HG03575 (cell line): ENCODE measurements at regions not wholly inside any gene's neighbourhood (a gene's known extent, or its start where the extent isn't known, plus 50 kb on each side); places are given as distances from the start of the nearest gene placed in this dataset.

Experiments used
- ATAC-seq: cut with Tn5 transposase; IDR thresholded peaks from one replicate; pipeline ENCODE4 v1.9.1; 2021; ENCODE audit not compliant: unreplicated experiment, insufficient number of reproducible peaks, low FRiP score; ENCODE audit errors: extremely low read depth

DNA sequence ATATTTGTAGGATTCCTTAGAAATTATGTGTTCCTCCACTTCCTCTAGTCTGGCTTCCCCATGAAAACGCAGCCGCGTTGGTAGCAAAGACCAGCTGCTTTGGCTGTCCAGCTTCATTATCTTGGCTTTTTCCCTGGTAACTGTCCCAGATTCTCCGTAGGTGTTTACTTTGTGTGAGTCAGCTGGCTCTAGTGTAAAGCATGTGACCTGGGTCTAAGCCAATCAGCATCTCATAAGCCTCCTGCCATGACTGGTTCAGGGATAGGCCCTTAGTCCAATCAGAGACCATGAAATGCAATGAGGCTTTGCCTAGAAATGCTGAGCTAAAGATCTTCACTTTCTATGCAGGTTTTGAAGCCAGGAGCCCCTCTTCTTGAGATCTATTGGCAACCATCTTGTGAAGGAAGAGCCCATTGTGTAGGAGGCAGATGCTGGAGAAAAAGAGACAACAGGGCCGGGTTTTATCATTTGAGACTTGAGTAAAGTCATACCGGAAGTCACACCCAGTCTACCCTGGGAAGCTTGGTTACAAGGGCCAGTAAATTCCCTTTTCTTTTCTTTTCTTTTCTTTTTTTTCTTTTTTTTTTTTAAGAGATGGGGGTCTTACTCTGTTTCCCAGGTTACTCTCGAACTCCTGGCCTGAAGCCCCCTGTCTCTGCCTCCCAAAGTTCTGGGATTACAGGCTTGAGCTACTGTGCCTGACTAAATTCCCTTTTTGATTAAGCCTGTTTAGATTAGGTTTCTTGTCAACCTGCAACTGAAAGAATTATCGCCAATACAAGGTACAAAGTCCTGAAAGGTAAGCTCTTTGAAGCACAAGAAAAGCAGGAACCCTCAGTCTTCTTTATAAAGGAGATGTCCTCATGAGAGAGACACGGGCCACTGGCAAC, 256.5 kb upstream of the RREB1 start:
- no peak for ATAC-seq

DNA sequence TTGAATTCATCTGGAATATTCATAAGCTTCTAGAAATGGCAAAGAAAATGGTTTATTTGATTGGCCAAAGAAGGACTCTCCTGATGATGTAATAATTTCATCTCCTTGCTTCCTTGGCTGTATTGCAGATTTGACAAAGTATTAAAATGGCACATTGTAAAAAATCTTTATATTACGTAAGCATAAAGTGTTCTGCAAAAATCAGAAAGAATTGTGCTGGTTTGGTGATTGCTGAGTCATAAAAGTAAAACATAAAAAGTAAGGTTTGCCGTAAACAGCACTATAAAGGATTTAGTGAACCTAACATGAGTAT, 255.9 kb upstream of the RREB1 start:
- ATAC-seq, result no peak

DNA sequence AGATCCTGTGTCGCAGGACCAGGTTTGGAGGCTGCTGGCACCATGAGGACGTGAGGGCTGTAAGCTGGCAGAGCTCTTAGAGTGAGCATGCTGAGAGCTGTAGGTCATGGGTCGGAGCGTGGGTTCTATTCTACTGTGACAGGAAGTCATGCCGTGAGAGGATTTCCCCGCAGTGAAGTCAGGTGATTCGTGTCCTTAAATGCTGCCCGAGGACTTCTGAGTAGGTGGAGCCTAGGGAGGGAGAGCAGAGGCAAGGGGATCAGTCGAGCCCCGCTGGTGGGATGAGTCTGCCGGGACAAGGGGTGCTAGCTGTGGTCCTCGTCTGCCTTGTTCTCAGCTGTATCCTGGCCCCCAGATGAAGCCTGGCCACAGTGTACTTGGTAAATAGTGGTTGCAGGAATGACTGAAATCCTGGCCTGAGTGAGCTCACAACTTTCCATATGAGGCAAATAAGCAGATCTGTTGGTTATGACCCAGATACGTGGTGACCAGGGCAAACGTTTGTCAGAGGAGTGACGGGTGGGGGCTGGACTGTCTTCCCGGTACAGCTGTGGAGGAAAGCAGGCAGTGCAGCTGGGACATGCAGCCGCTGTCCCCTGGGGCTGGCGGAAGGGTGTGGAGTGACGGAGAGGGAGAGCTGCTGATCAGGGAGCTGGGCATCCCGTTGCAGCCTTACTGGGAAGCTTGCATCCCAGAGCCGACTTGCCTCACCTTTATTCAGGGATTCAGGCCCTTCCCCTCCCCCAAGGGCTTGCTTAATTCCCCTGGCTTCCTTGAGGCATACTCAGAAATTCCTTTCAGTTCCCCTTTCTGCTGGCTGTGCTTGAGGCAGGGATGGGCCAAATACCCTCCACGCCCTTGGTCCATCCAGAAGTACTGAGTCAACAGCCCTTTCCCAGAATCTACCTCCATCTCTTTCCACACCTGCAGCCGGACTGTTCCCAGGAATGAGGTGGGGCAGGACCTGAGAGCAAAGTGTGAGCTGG, 250.9 kb upstream of the RREB1 start:
- peak; percentile 71 for ATAC-seq

DNA sequence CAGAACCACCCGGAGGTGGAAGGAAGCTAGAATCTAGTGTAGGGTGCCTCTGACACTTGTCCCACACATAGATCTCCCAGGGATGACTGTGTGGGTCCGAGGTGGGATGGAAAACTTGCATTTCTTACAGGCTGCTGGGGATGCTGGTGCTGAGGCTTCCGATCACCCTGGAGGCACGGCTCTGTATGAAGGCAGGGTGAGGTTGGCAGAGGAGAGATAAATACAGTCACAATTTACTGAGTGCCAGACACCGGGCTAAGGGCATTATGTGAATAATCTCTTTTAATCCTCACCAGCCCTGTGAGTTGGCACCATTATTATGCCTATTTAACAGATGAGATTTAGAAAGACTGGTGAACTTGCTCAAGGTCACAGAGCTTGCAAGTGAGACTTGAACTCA, 250.2 kb upstream of the RREB1 start:
- ATAC-seq, result no peak

DNA sequence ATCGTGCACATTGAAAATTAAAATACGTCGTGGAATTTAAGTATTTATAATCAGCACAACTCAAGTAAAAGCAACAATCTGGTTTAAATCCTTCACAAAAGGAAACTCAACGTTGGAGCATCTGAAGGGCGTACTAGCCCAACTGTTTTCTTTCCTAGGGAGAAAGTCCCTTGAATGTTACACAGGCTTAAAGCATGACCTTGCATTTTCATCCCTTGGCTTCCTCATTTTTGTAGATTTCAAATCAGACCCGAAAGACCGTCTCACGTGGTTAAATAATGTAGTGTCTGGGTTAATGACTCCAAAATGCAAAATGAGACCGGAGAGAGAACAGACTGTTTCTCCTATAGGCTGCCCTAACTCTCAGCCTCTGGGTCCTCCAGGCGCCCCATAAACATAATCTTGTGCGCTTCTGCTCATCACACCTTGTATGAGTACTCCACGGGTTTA, 249.2 kb upstream of the RREB1 start:
- no peak for ATAC-seq

DNA sequence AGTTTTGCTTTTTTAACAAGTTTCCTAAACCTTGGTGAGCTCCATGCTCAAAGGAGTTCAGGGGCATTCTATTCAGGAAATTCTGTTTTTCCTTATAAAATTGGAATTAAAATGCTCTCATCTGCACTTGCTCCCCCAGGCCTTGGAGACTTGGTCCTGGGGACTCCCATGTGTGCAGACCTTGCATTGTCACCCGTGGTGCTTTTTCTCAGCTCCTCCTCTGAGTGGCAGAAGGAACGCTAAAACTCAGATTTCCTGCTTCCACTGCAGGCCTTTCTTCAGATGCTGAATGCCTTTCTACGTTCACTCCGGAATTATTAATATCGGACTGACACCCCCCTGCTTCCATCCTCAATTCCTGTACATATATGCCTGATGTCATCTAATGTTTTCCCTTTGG, 248.7 kb upstream of the RREB1 start:
- ATAC-seq, result no peak

DNA sequence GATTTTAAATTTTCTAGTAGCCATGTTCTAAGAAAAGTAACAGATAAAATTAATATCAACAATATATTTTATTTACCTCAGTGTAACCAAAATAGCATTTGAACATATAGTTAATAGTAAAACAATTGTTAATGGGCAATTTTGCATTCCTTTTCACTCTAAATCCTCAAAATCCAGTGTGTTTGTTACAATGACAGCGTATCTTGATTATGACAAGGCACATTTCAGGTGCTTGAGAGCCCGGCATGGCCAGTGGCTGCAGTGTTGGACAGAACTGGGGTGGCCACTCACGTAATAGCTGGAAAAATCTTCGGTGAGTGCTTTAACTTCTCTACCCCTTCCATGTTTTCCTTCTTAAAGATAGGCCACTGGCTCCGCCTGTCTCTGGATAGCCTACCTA, 248.0 kb upstream of the RREB1 start:
- no peak for ATAC-seq

DNA sequence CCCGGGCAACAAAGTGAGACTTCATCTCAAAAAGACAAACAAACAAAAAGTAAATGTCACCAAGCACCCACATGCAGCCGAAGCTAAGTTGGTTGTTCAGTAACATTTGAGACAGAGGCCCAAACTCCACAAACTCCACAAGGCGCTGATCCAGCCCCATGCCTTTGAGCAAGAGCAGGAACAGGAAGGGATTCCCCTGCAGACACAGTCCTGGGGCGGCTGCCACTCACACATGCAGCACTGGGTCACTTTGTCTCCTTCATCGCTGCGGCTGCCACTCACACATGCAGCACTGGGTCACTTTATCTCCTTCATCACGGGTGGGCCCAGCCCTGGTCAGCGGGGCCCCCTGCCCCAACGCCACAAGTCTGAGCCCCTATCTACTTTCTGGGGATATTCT, 246.9 kb upstream of the RREB1 start:
- no peak for ATAC-seq

DNA sequence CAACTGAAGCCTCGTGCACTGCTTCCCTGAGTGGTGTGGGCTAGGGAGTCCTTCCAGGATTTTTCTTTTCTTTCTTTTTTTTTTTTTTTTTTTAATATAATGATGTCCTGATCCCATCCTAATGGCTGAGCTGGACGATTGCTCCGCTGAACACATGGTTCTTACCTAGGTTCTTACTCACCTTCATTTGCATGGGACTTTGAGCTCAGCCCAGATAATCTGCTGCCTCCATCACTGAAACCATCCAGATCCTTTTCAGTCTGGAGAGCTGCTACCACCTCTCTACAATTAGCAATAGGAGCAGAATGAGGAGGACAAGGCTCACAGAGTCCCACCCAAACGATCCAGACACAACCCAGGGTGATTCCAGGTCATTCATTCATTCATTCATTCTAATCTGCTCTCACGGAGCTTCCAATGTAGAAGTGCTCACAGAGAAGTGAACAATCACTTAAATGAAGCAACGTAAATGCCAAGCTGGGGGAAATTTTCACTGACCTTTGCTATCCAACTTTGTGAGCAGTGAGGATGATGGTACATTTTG, 246.3 kb upstream of the RREB1 start:
- ATAC-seq, result no peak

DNA sequence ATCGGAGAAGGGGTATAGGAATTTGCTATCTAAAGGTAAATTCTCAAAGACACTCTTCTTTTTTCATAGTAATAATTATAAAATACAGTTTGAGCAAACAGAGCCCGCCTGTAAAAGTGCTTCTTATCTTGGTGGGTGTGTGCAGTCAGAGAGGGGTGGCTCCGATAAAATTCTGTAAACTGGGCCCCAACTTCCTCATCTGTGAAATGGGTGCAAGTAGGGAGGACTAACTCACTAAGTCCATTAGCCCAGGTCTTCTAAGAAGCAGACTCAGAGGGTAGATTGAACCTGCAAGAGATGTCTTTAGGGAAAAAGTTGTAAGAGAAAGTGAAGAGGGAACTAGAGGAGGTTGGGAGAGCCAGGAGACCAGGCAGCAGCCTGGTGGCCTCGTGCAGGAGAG, 245.8 kb upstream of the RREB1 start:
- no peak for ATAC-seq

DNA sequence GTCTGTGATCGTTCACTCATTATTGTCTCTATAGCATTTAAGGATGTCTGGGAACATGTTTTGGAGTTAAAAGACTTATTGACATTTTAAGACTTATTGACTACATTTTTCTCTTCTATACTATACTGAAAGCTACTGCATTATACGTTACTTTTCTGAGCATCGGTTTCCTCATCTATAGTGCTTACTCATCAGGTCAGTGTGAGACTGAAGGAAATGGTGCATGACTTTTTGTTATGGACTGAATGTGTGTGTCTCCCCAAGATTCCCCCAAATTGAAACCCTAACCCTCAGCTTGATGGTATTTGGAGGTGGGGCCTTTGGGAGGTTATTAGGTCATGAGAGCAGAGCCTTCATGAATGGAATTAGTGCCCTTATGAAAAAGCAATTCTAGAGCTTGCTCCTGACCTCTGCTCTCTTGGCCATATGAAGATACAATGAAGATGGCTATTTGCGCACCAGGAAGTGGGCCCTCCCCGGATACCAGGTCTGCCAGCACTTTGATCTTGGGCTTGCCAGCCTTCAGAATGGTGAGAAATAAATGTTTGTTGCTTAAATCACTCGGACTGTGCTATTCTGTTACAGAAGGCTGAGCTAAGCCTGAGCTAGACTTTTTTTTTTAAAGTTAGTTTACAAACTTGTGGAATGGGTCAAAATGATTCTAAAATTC, 243.7 kb upstream of the RREB1 start:
- no peak for ATAC-seq

DNA sequence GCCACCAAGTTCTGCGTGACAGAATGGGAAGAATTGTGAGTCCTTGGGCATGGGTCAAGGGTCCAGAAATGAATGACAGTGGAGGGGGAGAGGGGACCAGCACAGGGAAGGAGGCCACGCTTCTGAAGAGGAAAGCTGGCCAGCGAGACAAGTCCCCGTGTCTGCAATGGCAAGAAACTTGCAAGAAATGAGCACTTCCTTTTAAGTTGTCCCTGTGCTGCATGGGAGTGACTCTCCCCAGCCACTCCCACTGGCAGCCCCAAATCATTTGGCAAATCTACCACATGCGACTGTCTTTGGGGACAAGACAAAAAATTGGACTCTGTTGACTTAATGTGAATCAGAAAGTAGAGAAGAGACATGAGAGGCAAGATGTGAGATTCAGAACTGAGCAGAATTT, 242.2 kb upstream of the RREB1 start:
- no peak for ATAC-seq

DNA sequence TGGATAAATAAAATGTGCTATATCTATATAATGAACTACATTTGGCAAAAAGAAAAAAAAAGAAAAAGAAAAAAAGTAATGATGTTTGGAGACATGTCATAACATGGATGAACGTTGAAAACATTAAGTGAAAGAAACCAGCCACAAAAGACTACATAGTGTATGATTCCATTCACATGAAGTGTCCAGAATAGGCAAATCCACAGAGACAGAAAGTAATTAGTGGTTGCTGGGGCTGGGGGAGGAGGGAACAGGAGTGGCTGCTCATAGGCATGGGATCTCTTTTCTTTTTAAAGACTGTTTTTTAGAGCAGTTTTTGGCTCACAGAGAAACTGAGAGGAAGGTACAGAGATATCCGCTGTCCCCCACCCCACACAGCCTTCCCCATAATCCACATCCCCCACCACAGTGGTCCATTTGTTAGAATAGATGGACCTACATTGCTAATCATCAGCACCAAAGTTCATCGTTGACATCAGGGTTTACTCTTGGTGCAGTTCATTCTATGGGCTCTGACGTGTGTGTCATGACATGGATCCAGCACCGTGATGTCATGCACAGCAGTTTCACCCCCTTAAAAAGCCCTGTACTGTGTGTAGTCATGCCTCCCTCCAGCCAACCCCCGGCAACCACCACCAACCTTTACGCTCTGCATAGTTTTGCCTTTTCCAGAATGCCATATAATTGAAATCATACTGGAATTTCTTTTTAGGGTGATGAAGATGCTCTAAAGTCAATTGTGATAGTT, 240.9 kb upstream of the RREB1 start:
- ATAC-seq, result no peak

DNA sequence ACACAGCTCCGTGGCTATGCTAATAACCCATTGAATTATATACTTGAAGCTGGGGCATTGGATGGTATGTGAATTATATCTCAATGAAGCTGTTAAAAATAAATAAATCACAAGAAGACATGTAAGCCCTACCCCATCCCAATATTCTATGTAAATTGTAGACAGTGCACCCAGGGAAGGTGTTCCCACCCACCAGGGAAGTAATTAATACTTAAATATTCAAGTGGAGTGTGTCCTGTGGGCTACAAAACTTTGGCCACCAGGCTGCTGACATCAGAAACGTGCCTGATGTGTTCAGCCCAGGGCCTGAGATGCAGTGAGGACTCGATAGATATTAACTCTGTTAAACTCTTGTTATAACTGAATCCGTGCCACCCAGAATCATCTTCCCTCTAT, 240.4 kb upstream of the RREB1 start:
- no peak for ATAC-seq

DNA sequence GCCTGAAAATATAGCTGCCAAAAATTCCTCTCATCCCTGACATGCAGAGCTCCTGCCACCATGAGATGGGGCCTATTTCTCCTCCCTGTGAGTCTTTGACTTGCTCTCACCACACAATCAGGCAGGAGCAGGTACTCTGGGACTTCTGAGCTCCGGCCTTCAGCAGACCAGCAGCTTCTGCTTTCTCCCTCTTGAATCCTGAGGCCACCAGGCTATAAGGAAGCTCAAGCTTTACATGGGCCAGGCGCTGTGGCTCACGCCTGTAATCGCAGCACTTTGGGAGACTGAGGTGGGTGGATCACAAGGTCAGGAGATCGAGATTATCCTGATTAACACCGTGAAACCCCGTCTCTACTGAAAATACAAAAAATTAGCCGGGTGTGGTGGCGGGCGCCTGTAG, 238.7 kb upstream of the RREB1 start:
- ATAC-seq, result no peak

DNA sequence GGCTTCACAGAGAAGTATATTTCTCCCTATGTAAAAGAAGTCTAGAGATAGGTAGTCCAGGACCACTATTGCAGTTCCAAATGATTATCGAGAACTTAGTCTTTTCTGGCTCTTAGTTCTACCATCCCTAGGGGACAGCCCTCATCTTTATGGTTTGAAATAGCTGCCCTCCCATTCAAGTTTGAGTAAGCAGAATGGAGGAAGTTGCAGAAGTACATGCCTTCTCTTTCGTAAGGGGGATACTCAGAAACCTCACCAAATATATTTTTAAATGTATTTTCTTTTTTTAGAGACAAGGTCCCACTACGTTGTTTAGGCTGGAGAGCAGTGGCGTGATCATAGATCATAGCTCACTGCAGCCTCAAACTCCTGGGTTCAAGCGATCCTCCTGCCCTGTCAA, 236.8 kb upstream of the RREB1 start:
- ATAC-seq, result no peak

DNA sequence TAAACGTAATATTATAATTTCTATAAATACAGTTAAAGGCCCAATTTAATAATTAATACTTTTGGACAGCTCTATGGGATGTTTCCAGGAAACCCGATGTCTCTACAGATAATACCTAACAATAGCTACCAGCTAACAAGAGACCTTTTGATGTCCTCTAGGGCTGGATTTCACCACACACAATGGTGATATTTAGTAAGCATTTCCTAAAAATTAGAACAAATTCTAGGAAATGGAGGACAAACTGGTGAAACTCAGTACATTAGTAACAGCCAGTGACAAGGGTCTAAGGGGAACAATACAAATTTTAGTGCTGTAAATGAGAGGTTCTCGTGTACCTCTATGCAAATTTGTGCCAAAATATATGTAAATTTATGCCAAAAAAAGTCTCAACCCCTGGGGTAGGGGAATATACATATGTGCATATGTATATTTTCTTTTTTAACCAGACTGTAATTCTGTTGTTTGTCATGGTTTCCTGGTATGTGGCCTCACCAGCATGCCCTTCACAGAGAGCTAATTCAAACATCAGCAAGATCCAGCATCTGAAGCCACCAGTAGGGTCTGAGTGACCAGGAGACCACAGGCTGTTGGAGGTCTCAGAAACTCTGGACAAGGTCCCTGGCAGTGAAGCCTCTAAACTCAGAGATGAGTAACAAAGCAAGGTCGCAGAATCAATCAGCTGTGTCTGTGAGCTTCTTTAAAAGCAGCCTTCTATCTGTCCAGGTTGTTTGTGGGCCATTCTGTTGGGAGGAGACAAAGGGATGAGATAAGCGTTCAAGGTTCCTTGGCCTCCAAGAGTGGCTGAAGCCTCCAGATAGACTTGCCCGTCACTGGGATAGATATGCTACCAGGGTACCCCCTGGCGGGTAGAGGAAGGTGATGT, 235.1 kb upstream of the RREB1 start:
- no peak for ATAC-seq

DNA sequence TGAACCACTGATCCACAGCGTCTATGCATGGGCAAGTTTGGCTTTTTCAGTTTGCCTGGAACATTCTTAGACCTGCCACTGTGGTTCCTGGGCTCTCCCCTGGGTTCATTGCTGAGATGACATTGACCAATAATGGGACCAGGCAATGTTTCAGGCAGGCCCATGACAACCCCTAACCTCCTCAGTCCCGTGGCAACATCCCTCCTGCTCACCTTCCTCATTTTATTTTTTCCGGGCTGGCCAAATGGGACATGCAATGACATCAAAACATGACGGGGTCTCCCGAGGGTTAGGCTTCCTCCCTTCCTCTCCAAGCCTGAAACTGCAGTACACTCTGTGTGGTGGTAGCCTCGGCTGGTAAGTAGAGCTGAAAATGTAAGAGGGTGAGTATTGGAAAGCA, 234.0 kb upstream of the RREB1 start:
- ATAC-seq, result no peak
